ENCODE measurements at regions not wholly inside any gene's neighbourhood (a gene's known extent, or its start where the extent isn't known, plus 50 kb on each side); places are given as distances from the start of the nearest gene placed in this dataset.

- TF ChIP-seq, protein P1, sequence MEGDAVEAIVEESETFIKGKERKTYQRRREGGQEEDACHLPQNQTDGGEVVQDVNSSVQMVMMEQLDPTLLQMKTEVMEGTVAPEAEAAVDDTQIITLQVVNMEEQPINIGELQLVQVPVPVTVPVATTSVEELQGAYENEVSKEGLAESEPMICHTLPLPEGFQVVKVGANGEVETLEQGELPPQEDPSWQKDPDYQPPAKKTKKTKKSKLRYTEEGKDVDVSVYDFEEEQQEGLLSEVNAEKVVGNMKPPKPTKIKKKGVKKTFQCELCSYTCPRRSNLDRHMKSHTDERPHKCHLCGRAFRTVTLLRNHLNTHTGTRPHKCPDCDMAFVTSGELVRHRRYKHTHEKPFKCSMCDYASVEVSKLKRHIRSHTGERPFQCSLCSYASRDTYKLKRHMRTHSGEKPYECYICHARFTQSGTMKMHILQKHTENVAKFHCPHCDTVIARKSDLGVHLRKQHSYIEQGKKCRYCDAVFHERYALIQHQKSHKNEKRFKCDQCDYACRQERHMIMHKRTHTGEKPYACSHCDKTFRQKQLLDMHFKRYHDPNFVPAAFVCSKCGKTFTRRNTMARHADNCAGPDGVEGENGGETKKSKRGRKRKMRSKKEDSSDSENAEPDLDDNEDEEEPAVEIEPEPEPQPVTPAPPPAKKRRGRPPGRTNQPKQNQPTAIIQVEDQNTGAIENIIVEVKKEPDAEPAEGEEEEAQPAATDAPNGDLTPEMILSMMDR (IDR thresholded peaks at IDR 0.05) = no peak
- TF ChIP-seq POLR2A (IDR thresholded peaks at IDR 0.05) = no peak
Observed at GRCh38 chr14:81955123-81955522, 421.5 kb upstream of the SEL1L start.
